KOPT-K1 (cell line): ENCODE measurements at regions not wholly inside any gene's neighbourhood (a gene's known extent, or its start where the extent isn't known, plus 50 kb on each side); places are given as distances from the start of the nearest gene placed in this dataset.
"Not testable (repeated sequence)": the region's sequence is repeated elsewhere in the genome, so short reads cannot be mapped to it uniquely, and the experiment has no call there.

Source experiments
- H3K27ac ChIP-seq: fragments of 200-600 bp; sonication (generic); 2 replicates; pipeline ENCODE4 v1.5.1; 2016; ENCODE audit warnings: antibody characterized with exemption, mild to moderate bottlenecking, low read depth, low read length; ENCODE audit not compliant: poor library complexity, severe bottlenecking
- H3K36me3 ChIP-seq: fragments of 200-600 bp; sonication (generic); 2 replicates; pipeline ENCODE4 v1.5.1; 2017; ENCODE audit warnings: antibody characterized with exemption, mild to moderate bottlenecking, low read length, moderate library complexity; ENCODE audit not compliant: insufficient read depth
- H3K9me3 ChIP-seq: fragments of 200-600 bp; sonication (generic); 2 replicates; pipeline ENCODE4 v1.5.1; 2017; ENCODE audit warnings: antibody characterized with exemption, low read length, mild to moderate bottlenecking; ENCODE audit not compliant: insufficient read depth, poor library complexity, severe bottlenecking

GRCh38 chr9:110016340-110016739, 191.6 kb downstream of the C9orf152 start:
- Histone ChIP-seq H3K27ac (no peak overlapping the region), H3K36me3 (no peaks in the 10 kb centered on the region)

GRCh38 chr9:110020216-110020615, 187.7 kb downstream of the C9orf152 start:
- not testable (repeated sequence) for H3K27ac ChIP-seq, H3K9me3 ChIP-seq, H3K36me3 ChIP-seq

More at GRCh38 chr9:110016340-110016739, 191.6 kb downstream of the C9orf152 start:
- no peaks in the 10 kb centered on the region for H3K9me3 ChIP-seq

- Histone ChIP-seq H3K36me3 (no peaks in the 10 kb centered on the region), H3K27ac (peak overlapping the region; percentile 2), H3K9me3 (no peaks in the 10 kb centered on the region)
Measured at GRCh38 chr9:110021891-110022290, 186.1 kb downstream of the C9orf152 start.

GRCh38 chr9:110023221-110023620, 184.7 kb downstream of the C9orf152 start:
- not testable (repeated sequence) for H3K27ac ChIP-seq, H3K9me3 ChIP-seq, H3K36me3 ChIP-seq

GRCh38 chr9:110025551-110026170, 182.3 kb downstream of the C9orf152 start:
- H3K9me3 ChIP-seq, result no peaks in the 10 kb centered on the region
- no peaks in the 10 kb centered on the region for H3K36me3 ChIP-seq
- H3K27ac ChIP-seq, result no peak overlapping the region

GRCh38 chr9:110027671-110028081, 180.3 kb downstream of the C9orf152 start:
- no peaks in the 10 kb centered on the region for H3K36me3 ChIP-seq
- H3K27ac ChIP-seq, result peak overlapping the region; percentile 1
- H3K9me3 ChIP-seq, result no peaks in the 10 kb centered on the region

GRCh38 chr9:110028271-110028670, 179.7 kb downstream of the C9orf152 start:
- no peaks in the 10 kb centered on the region for H3K36me3 ChIP-seq
- no peaks in the 10 kb centered on the region for H3K9me3 ChIP-seq
- no peak overlapping the region for H3K27ac ChIP-seq

- no peaks in the 10 kb centered on the region for H3K36me3 ChIP-seq
- no peak overlapping the region for H3K27ac ChIP-seq
- H3K9me3 ChIP-seq, result no peaks in the 10 kb centered on the region
Measured at GRCh38 chr9:110028676-110029075, 179.3 kb downstream of the C9orf152 start.

GRCh38 chr9:110029429-110029955, 178.5 kb downstream of the C9orf152 start:
- H3K9me3 ChIP-seq, result no peaks in the 10 kb centered on the region
- no peaks in the 10 kb centered on the region for H3K36me3 ChIP-seq
- H3K27ac ChIP-seq, result peak overlapping the region; percentile 34

- no peaks in the 10 kb centered on the region for H3K9me3 ChIP-seq
- H3K36me3 ChIP-seq, result no peaks in the 10 kb centered on the region
- peak overlapping the region; percentile 34 for H3K27ac ChIP-seq
Measured at GRCh38 chr9:110029956-110030480, 177.9 kb downstream of the C9orf152 start.

GRCh38 chr9:110030632-110031031, 177.3 kb downstream of the C9orf152 start:
- peak overlapping the region; percentile 34 for H3K27ac ChIP-seq
- no peaks in the 10 kb centered on the region for H3K36me3 ChIP-seq
- no peaks in the 10 kb centered on the region for H3K9me3 ChIP-seq

GRCh38 chr9:110031511-110032173, 176.3 kb downstream of the C9orf152 start:
- Histone ChIP-seq H3K36me3 (no peaks in the 10 kb centered on the region), H3K27ac (no peak overlapping the region), H3K9me3 (no peaks in the 10 kb centered on the region)

GRCh38 chr9:110032532-110032931, 175.4 kb downstream of the C9orf152 start:
- not testable (repeated sequence) for H3K27ac ChIP-seq, H3K9me3 ChIP-seq, H3K36me3 ChIP-seq

GRCh38 chr9:110033869-110034268, 174.1 kb downstream of the C9orf152 start:
- H3K36me3 ChIP-seq, result no peaks in the 10 kb centered on the region
- H3K9me3 ChIP-seq, result no peaks in the 10 kb centered on the region
- no peak overlapping the region for H3K27ac ChIP-seq

- Histone ChIP-seq H3K36me3 (no peaks in the 10 kb centered on the region), H3K27ac (no peak overlapping the region), H3K9me3 (no peaks in the 10 kb centered on the region)
Measured at GRCh38 chr9:110036286-110036685, 171.7 kb downstream of the C9orf152 start.
